HEK293T (cell line): ENCODE measurements at regions not wholly inside any gene's neighbourhood (a gene's known extent, or its start where the extent isn't known, plus 50 kb on each side); places are given as distances from the start of the nearest gene placed in this dataset.

Experiments used
- CTCF ChIA-PET: fragments of 350-600 bp; formaldehyde crosslinking; extraction: SDS; loops from one replicate; lab custom pipeline; 2021; ENCODE audit warnings: antibody characterized with exemption, inconsistent platforms; lab: Yijun Ruan, JAX
- POLR2A ChIA-PET: fragments of 350-600 bp; formaldehyde crosslinking; extraction: SDS; loops from one replicate; lab custom pipeline; 2020; ENCODE audit warnings: antibody characterized with exemption, inconsistent platforms; lab: Yijun Ruan, JAX
- DNase-seq: peaks from one replicate; pipeline ENCODE4 v3.0.0; 2012; ENCODE audit warnings: mixed read lengths; ENCODE audit errors: extremely low spot score
- ARNT ChIP-seq: fragments of 450-650 bp; IDR thresholded peaks from 2 replicates; pipeline ENCODE4 v1.6.1; 2017; ENCODE audit warnings: mild to moderate bottlenecking
- BHLHE40 ChIP-seq: fragments of 450-650 bp; IDR thresholded peaks from 2 replicates; pipeline ENCODE4 v1.6.1; 2016; ENCODE audit warnings: mild to moderate bottlenecking, moderate library complexity, borderline replicate concordance
- CTBP1 ChIP-seq: fragments of 450-650 bp; IDR thresholded peaks from 2 replicates; pipeline ENCODE4 v1.6.1; 2016; ENCODE audit warnings: borderline replicate concordance
- ELF4 ChIP-seq: fragments of 450-650 bp; IDR thresholded peaks from 2 replicates; pipeline ENCODE4 v1.6.1; 2017; ENCODE audit warnings: antibody characterized with exemption
- FOXA1 ChIP-seq: fragments of 450-650 bp; IDR thresholded peaks from 2 replicates; pipeline ENCODE4 v1.6.1; 2016; ENCODE audit warnings: mild to moderate bottlenecking
- FOXK2 ChIP-seq: fragments of 450-650 bp; IDR thresholded peaks from 2 replicates; pipeline ENCODE4 v1.6.1; 2016; ENCODE audit warnings: mild to moderate bottlenecking
- FOXM1 ChIP-seq: fragments of 450-650 bp; IDR thresholded peaks from 2 replicates; pipeline ENCODE4 v1.6.1; 2017; ENCODE audit warnings: mild to moderate bottlenecking, borderline replicate concordance
- HDGF ChIP-seq: fragments of 450-650 bp; IDR thresholded peaks from 2 replicates; pipeline ENCODE4 v1.6.1; 2017; ENCODE audit warnings: antibody characterized with exemption, borderline replicate concordance
- L3MBTL2 ChIP-seq: fragments of 450-650 bp; conservative IDR thresholded peaks from 2 replicates; pipeline ENCODE4 v1.6.1; 2016; ENCODE audit warnings: mild to moderate bottlenecking
- LEF1 ChIP-seq: fragments of 450-650 bp; IDR thresholded peaks from 2 replicates; pipeline ENCODE4 v1.6.1; 2017; ENCODE audit warnings: mild to moderate bottlenecking, borderline replicate concordance
- NFRKB ChIP-seq: fragments of 450-650 bp; IDR thresholded peaks from 2 replicates; pipeline ENCODE4 v1.6.1; 2016; ENCODE audit warnings: mild to moderate bottlenecking, moderate library complexity
- SP1 ChIP-seq: fragments of 450-650 bp; IDR thresholded peaks from 2 replicates; pipeline ENCODE4 v1.6.1; 2017
- SUZ12 ChIP-seq: fragments of 450-650 bp; IDR thresholded peaks from 2 replicates; pipeline ENCODE4 v1.6.1; 2016; ENCODE audit warnings: mild to moderate bottlenecking
- TARDBP ChIP-seq: fragments of 450-650 bp; IDR thresholded peaks from 2 replicates; pipeline ENCODE4 v1.6.1; 2016
- ZNF384 ChIP-seq: fragments of 450-650 bp; IDR thresholded peaks from 2 replicates; pipeline ENCODE4 v1.6.1; 2016
- TF ChIP-seq, protein P1 (sequence below): fragments of 450-650 bp; IDR thresholded peaks from 2 replicates; pipeline ENCODE4 v1.6.1; 2016

DNA sequence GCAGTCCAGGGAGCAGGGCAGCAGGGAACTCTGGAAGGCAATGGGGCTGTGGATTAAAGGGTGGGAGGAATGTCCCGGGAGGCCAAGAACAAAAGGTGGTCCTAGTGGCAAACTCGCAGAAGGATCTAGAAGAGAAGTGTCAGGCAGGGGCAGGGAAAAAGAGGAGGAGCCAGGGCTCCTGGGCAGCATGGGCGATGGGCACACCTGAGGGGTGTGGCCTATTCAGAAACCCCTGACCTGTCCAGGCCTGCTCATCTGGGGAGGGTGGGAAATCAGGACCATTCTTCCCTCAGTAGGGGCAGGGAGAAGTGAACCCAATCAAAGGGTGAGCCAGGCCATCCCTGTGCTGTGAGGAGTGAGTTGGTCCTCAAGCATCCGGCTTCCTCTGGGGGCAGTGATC, 108.6 kb downstream of the TRIM29 start:
- no peak for DNase-seq
- ChIA-PET CTCF (no interaction called here), POLR2A (no interaction called here)
- TF ChIP-seq LEF1 = no peak
- TF ChIP-seq SUZ12 = no peak
- no peak for TF ChIP-seq TARDBP
- TF ChIP-seq, protein P1, sequence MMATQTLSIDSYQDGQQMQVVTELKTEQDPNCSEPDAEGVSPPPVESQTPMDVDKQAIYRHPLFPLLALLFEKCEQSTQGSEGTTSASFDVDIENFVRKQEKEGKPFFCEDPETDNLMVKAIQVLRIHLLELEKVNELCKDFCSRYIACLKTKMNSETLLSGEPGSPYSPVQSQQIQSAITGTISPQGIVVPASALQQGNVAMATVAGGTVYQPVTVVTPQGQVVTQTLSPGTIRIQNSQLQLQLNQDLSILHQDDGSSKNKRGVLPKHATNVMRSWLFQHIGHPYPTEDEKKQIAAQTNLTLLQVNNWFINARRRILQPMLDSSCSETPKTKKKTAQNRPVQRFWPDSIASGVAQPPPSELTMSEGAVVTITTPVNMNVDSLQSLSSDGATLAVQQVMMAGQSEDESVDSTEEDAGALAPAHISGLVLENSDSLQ = no peak
- TF ChIP-seq ELF4 = no peak
- TF ChIP-seq FOXK2 = no peak
- no peak for TF ChIP-seq ZNF384
- TF ChIP-seq ARNT = no peak
- no peak for TF ChIP-seq NFRKB
- no peak for TF ChIP-seq FOXA1

DNA sequence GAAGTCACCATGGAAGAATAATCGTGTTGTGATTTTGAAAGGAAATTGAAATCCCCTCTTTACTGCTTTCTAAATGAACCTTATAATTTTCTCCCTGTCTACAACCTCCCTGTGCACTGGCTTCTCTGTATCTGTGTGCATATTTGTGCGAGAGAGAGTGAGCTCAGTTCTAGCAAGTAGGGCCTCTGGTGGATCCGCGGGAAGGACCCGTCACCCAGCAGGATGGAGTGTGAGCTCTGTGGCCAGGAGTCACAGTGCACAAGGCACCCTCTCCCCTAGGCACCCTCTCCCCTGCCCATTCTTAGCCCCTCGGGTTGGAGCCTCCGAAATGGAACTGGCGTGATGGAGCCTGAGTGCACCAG, 109.0 kb downstream of the TRIM29 start:
- POLR2A ChIA-PET = no interaction called here
- CTCF ChIA-PET = no interaction called here
- TF ChIP-seq FOXM1 (no peak), ARNT (no peak), NFRKB (no peak), TARDBP (no peak), SUZ12 (no peak), LEF1 (no peak), ELF4 (no peak), ZNF384 (no peak), BHLHE40 (no peak), SP1 (no peak), L3MBTL2 (no peak), HDGF (no peak), FOXK2 (no peak), CTBP1 (no peak), FOXA1 (no peak)
- TF ChIP-seq, protein P1 = no peak

DNA sequence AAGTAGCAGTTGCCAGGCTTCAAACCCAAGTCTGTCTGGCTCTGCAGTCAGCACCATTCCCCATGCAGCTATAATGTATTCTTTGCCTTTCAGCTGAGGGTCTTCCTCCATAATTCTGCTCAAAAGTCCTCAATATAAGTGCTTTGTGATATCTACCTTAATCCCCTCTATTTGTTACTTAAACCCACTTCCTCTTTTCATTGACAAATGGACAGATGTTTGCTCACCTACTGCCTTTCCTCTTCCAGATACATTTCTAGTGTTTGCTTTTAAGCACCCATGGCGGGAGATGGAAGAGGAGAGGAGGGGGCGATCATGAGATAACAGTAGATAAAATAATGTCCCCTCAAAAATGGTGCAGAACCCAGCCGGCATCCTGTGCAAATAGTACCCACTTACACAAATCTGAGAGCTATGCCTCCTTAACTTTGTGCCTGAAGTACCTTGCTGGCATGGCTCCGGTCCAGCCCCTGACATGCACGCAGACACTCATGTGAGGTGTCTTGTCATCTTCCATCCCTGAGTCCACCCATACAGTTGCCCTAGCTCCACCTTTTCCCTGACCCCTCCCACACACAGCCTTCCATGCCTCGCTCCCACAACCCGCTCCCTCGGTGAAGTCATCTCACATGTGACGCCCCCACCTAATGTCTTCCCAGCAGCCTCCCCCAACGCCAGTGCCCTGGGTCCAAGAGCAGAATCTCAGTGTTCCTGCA, 109.6 kb downstream of the TRIM29 start:
- no peak for DNase-seq
- TF ChIP-seq ELF4 = no peak
- no peak for TF ChIP-seq TARDBP
- no peak for TF ChIP-seq HDGF
- no peak for TF ChIP-seq CTBP1
- no peak for TF ChIP-seq BHLHE40
- no peak for TF ChIP-seq ARNT
- TF ChIP-seq LEF1 = no peak
- TF ChIP-seq NFRKB = no peak
- no peak for TF ChIP-seq SUZ12
- no peak for TF ChIP-seq FOXM1
- TF ChIP-seq FOXK2 = no peak
- no peak for TF ChIP-seq FOXA1
- TF ChIP-seq ZNF384 = no peak
- ChIA-PET POLR2A (no interaction called here), CTCF (no interaction called here)

More for the DNA sequence above, 109.0 kb downstream of the TRIM29 start:
- DNase-seq = no peak

DNA sequence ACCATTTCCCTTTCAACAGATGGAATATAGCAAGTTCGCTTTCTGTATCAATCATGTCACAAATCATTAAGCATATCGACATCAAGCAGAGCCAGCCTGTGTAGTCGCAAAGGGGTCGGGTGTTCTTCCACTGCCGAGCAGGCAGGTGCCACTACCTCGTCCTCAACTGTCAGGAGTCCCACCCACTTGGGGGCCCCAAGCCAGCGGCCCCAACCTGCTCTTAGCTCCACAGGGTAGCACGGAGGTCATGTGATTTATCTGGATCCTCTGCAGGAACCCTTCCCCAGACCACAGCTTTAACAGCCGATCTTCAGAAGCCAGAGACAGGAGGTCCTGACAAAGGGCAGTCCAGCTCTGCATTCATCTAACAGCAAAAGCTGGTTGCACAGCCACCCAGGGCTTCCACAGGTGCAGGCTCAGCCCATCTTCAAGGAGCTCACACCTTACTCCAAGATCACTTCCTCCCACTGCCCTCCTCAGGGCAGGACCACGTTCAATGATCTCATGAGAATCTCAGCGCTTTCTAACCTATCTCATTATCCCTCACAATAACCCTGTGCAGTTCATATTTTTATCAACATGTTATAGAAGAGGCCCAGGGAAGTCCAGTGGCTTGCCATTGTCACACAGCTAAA, 110.2 kb downstream of the TRIM29 start:
- ChIA-PET CTCF (no interaction called here), POLR2A (no interaction called here)
- TF ChIP-seq ELF4 = no peak
- no peak for TF ChIP-seq FOXA1
- no peak for TF ChIP-seq SP1
- DNase-seq = no peak

DNA sequence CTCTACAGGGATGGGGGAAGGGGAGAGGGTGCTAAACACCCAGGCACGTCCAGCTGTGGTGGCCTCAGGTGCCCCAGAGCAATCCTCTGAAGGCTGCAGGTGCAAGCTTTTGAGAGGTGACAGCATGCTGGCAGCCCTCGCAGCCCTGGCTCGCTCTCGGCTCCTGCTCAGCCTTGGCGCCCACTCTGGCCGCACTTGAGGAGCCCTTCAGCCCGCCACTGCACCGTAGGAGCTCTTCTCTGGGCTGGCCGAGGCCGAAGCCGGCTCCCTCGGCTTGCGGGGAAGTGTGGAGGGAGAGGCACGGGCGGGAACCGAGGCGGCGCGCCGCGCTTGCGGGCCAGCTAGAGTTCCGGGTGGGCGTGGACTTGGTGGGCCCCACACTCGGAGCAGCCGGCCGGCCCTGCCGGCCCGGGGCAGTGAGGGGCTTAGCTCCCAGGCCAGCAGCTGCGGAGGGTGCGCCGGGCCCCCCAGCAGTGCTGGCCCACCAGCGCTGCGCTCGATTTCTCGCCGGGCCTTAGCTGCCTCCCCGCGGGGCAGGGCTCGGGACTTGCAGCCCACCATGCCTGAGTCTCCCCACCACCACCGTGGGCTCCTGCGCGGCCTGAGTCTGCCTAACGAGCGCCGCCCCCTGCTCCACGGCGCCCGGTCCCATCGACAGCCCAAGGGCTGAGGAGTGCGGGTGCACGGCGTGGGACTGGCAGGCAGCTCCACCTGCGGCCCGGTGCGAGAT, 112.1 kb downstream of the TRIM29 start:
- DNase-seq = no peak
- TF ChIP-seq BHLHE40 (no peak), FOXK2 (no peak), L3MBTL2 (no peak)
- ChIA-PET POLR2A (no interaction called here), CTCF (interaction anchor here (0.6 kb wide), 1 partner anchor 83 kb away, joined by 3 read pairs; no protein-coding TSS in a partner anchor)

DNA sequence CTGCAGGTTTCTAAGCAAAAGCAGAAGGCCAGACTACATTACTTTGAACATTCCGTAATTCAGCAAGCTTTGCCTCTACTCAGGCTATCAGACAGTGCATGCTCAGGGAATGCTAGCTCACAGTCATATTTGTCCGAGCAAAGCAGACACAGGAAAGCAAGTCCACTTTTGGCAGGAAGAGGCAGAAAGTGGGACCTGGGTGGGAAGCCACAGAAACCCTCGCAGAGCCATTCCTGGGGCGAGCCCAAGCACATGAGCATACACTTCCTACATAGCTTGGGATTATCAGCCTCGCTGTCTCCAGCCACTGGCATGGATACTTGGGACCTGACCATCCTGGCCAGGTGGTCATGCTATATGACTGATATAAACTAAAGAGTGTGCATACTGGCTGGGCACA, 113.3 kb downstream of the TRIM29 start:
- no peak for DNase-seq
- TF ChIP-seq NFRKB (no peak), L3MBTL2 (no peak), FOXA1 (no peak), FOXK2 (no peak), ARNT (no peak), ZNF384 (no peak), BHLHE40 (no peak), SUZ12 (no peak), SP1 (no peak), HDGF (no peak), LEF1 (no peak), CTBP1 (no peak), TARDBP (no peak), ELF4 (no peak), FOXM1 (no peak)
- TF ChIP-seq, protein P1 = no peak
- ChIA-PET POLR2A (no interaction called here), CTCF (no interaction called here)
